HCT116 (cell line): ENCODE measurements at regions not wholly inside any gene's neighbourhood (a gene's known extent, or its start where the extent isn't known, plus 50 kb on each side); places are given as distances from the start of the nearest gene placed in this dataset.

ENCODE experiments used
- CEBPB ChIP-seq: IDR thresholded peaks from 2 replicates; pipeline ENCODE4 v1.6.1; 2012; ENCODE audit warnings: low read depth
- EZH2 ChIP-seq: fragments of 200-600 bp; sonication (generic); IDR thresholded peaks from 2 replicates; pipeline ENCODE4 v1.6.1; 2017; ENCODE audit warnings: antibody characterized with exemption, mixed run types
- MAX ChIP-seq: IDR thresholded peaks from 2 replicates; pipeline ENCODE4 v1.6.1; 2012
- POLR2A ChIP-seq: IDR thresholded peaks from 2 replicates; pipeline ENCODE4 v1.7.0; 2011; ENCODE audit warnings: borderline replicate concordance; ENCODE audit not compliant: insufficient read depth, insufficient read length; ENCODE audit errors: extremely low read depth
- RAD21 ChIP-seq: IDR thresholded peaks from 2 replicates; pipeline ENCODE4 v1.6.1; 2012; ENCODE audit warnings: low read depth, mild to moderate bottlenecking
- TCF7L2 ChIP-seq: IDR thresholded peaks from 2 replicates; pipeline ENCODE4 v1.7.0; 2011; ENCODE audit warnings: borderline replicate concordance, inconsistent platforms; ENCODE audit not compliant: insufficient read depth, insufficient read length; ENCODE audit errors: extremely low read depth
- TF ChIP-seq, protein P1 (sequence below), 3 experiments: fragments of 200-600 bp in 1 of 3; sonication (generic) in 1 of 3; IDR thresholded peaks in 2 of 3; conservative IDR thresholded peaks in 1 of 3; 2 replicates each; pipeline ENCODE4 v1.5.1; 2012 to 2017; ENCODE audit warnings: low read depth in 2 of 3, low read length in 2 of 3, antibody characterized with exemption in 1 of 3, borderline replicate concordance in 1 of 3, control low read depth in 1 of 3, mild to moderate bottlenecking in 1 of 3, mixed read lengths in 1 of 3, mixed run types in 1 of 3, moderate library complexity in 1 of 3; ENCODE audit not compliant: insufficient read depth in 1 of 3

GRCh38 chr1:170296211-170296610 is 150.5 kb downstream of the NTMT2 start:
- TF ChIP-seq, protein P1, sequence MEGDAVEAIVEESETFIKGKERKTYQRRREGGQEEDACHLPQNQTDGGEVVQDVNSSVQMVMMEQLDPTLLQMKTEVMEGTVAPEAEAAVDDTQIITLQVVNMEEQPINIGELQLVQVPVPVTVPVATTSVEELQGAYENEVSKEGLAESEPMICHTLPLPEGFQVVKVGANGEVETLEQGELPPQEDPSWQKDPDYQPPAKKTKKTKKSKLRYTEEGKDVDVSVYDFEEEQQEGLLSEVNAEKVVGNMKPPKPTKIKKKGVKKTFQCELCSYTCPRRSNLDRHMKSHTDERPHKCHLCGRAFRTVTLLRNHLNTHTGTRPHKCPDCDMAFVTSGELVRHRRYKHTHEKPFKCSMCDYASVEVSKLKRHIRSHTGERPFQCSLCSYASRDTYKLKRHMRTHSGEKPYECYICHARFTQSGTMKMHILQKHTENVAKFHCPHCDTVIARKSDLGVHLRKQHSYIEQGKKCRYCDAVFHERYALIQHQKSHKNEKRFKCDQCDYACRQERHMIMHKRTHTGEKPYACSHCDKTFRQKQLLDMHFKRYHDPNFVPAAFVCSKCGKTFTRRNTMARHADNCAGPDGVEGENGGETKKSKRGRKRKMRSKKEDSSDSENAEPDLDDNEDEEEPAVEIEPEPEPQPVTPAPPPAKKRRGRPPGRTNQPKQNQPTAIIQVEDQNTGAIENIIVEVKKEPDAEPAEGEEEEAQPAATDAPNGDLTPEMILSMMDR (IDR thresholded peaks at IDR 0.05 in 2 of 3, conservative IDR thresholded peaks at IDR 0.05 in 1 of 3; ENCODE audit: borderline replicate concordance in 1 of 3, insufficient read depth in 1 of 3, low read depth in 2 of 3, low read length in 2 of 3), result no peak
- TF ChIP-seq POLR2A (no peak), EZH2 (no peak), RAD21 (no peak), TCF7L2 (no peak), MAX (no peak), CEBPB (no peak)
